Central memory CD8-positive, alpha-beta T cell (primary cell): ENCODE measurements at regions not wholly inside any gene's neighbourhood (a gene's known extent, or its start where the extent isn't known, plus 50 kb on each side); places are given as distances from the start of the nearest gene placed in this dataset.

Experiments
- ATAC-seq: fragments of 150-1000 bp; cut with Tn5 transposase; replicated peaks from 2 replicates; pipeline ENCODE4 v1.10.0; 2022; ENCODE audit warnings: mild to moderate bottlenecking, moderate FRiP score, moderate number of reproducible peaks; ENCODE audit not compliant: poor library complexity, severe bottlenecking; ENCODE audit errors: extremely low read depth
- DNase-seq, 2 donors: peaks; one replicate each; pipeline ENCODE4 v3.0.0; 2021; ENCODE audit warnings: low spot score in 2 of 2
- H3K27ac Mint-ChIP-seq: one replicate; pipeline ENCODE4 v1.8.0; 2022; ENCODE audit warnings: low read depth, mild to moderate bottlenecking, moderate library complexity, mixed read lengths
- H3K27me3 Mint-ChIP-seq: one replicate; pipeline ENCODE4 v1.8.0; 2022; ENCODE audit warnings: mixed read lengths
- H3K36me3 Mint-ChIP-seq: one replicate; pipeline ENCODE4 v1.8.0; 2022; ENCODE audit warnings: mild to moderate bottlenecking, moderate library complexity, mixed read lengths; ENCODE audit not compliant: insufficient read depth
- H3K4me1 Mint-ChIP-seq: one replicate; pipeline ENCODE4 v1.8.0; 2022; ENCODE audit warnings: mixed read lengths
- H3K4me3 Mint-ChIP-seq: one replicate; pipeline ENCODE4 v1.8.0; 2022; ENCODE audit warnings: mild to moderate bottlenecking, moderate library complexity, mixed read lengths
- H3K9me3 Mint-ChIP-seq: one replicate; pipeline ENCODE4 v1.8.0; 2022; ENCODE audit warnings: mixed read lengths

GRCh38 chr12:41835556-41835955 is 309.1 kb downstream of the GXYLT1 start:
- Mint-ChIP-seq H3K4me1 (no peaks in the 10 kb centered on the region), H3K4me3 (no peak overlapping the region), H3K36me3 (no peaks in the 10 kb centered on the region), H3K27me3 (peaks cover 30% of the 10 kb centered on the region), H3K27ac (no peak overlapping the region), H3K9me3 (no peaks in the 10 kb centered on the region)
- ATAC-seq (no peak), DNase-seq (no peak)

GRCh38 chr12:41819948-41820347 is 324.7 kb downstream of the GXYLT1 start:
- Mint-ChIP-seq H3K4me1 (no peaks in the 10 kb centered on the region), H3K36me3 (no peaks in the 10 kb centered on the region), H3K4me3 (no peak overlapping the region), H3K9me3 (peaks cover 5% of the 10 kb centered on the region), H3K27ac (no peak overlapping the region), H3K27me3 (no peaks in the 10 kb centered on the region)
- DNase-seq (no peak), ATAC-seq (no peak)

GRCh38 chr12:41804026-41804425 is 340.6 kb downstream of the GXYLT1 start:
- Mint-ChIP-seq H3K36me3 (peaks cover 1% of the 10 kb centered on the region), H3K4me1 (no peaks in the 10 kb centered on the region), H3K27me3 (no peaks in the 10 kb centered on the region), H3K9me3 (no peaks in the 10 kb centered on the region), H3K27ac (no peak overlapping the region), H3K4me3 (no peak overlapping the region)
- ATAC-seq, result no peak
- no peak for DNase-seq

- ATAC-seq (no peak), DNase-seq (no peak)
- Mint-ChIP-seq H3K4me3 (no peak overlapping the region), H3K27me3 (no peaks in the 10 kb centered on the region), H3K4me1 (no peaks in the 10 kb centered on the region), H3K27ac (no peak overlapping the region), H3K9me3 (no peaks in the 10 kb centered on the region), H3K36me3 (peaks cover 1% of the 10 kb centered on the region)
Measured at GRCh38 chr12:41802803-41803202, 341.9 kb downstream of the GXYLT1 start.

GRCh38 chr12:41801261-41801660 is 343.4 kb downstream of the GXYLT1 start:
- no peak overlapping the region for H3K27ac Mint-ChIP-seq
- H3K36me3 Mint-ChIP-seq, result peaks cover 1% of the 10 kb centered on the region
- H3K27me3 Mint-ChIP-seq, result no peaks in the 10 kb centered on the region
- no peaks in the 10 kb centered on the region for H3K9me3 Mint-ChIP-seq
- ATAC-seq (no peak), DNase-seq (no peak)
- no peak overlapping the region for H3K4me3 Mint-ChIP-seq
- H3K4me1 Mint-ChIP-seq, result no peaks in the 10 kb centered on the region

- Mint-ChIP-seq H3K36me3 (peaks cover 1% of the 10 kb centered on the region), H3K27ac (no peak overlapping the region), H3K9me3 (no peaks in the 10 kb centered on the region), H3K4me3 (no peak overlapping the region), H3K27me3 (no peaks in the 10 kb centered on the region), H3K4me1 (no peaks in the 10 kb centered on the region)
- DNase-seq (no peak), ATAC-seq (no peak)
Measured at GRCh38 chr12:41799671-41800070, 345.0 kb downstream of the GXYLT1 start.

GRCh38 chr12:41795910-41796309 is 348.8 kb downstream of the GXYLT1 start:
- DNase-seq, result no peak
- no peak for ATAC-seq
- Mint-ChIP-seq H3K27me3 (no peaks in the 10 kb centered on the region), H3K4me3 (no peak overlapping the region), H3K36me3 (no peaks in the 10 kb centered on the region), H3K4me1 (no peaks in the 10 kb centered on the region), H3K27ac (no peak overlapping the region), H3K9me3 (peaks cover 12% of the 10 kb centered on the region)

GRCh38 chr12:41795051-41795600 is 349.5 kb downstream of the GXYLT1 start:
- no peaks in the 10 kb centered on the region for H3K4me1 Mint-ChIP-seq
- no peaks in the 10 kb centered on the region for H3K36me3 Mint-ChIP-seq
- H3K4me3 Mint-ChIP-seq, result no peak overlapping the region
- peaks cover 15% of the 10 kb centered on the region for H3K9me3 Mint-ChIP-seq
- H3K27me3 Mint-ChIP-seq, result no peaks in the 10 kb centered on the region
- no peak for DNase-seq
- ATAC-seq, result no peak
- no peak overlapping the region for H3K27ac Mint-ChIP-seq

GRCh38 chr12:41794336-41794735 is 350.3 kb downstream of the GXYLT1 start:
- ATAC-seq, result no peak
- no peak for DNase-seq
- H3K4me3 Mint-ChIP-seq, result no peak overlapping the region
- H3K36me3 Mint-ChIP-seq, result no peaks in the 10 kb centered on the region
- H3K27me3 Mint-ChIP-seq, result peaks cover 2% of the 10 kb centered on the region
- H3K9me3 Mint-ChIP-seq, result peaks cover 15% of the 10 kb centered on the region
- no peaks in the 10 kb centered on the region for H3K4me1 Mint-ChIP-seq
- H3K27ac Mint-ChIP-seq, result no peak overlapping the region

GRCh38 chr12:41784957-41785356 is 359.7 kb downstream of the GXYLT1 start:
- H3K4me1 Mint-ChIP-seq, result no peaks in the 10 kb centered on the region
- H3K36me3 Mint-ChIP-seq, result no peaks in the 10 kb centered on the region
- ATAC-seq, result no peak
- peaks cover 21% of the 10 kb centered on the region for H3K27me3 Mint-ChIP-seq
- H3K4me3 Mint-ChIP-seq, result no peak overlapping the region
- no peaks in the 10 kb centered on the region for H3K9me3 Mint-ChIP-seq
- DNase-seq, result no peak
- no peak overlapping the region for H3K27ac Mint-ChIP-seq

- Mint-ChIP-seq H3K9me3 (no peaks in the 10 kb centered on the region), H3K27me3 (peaks cover 10% of the 10 kb centered on the region), H3K4me3 (no peak overlapping the region), H3K36me3 (no peaks in the 10 kb centered on the region), H3K27ac (no peak overlapping the region), H3K4me1 (no peaks in the 10 kb centered on the region)
- DNase-seq (no peak), ATAC-seq (no peak)
Measured at GRCh38 chr12:41778934-41779333, 365.7 kb downstream of the GXYLT1 start.

- ATAC-seq (no peak), DNase-seq (no peak)
- H3K4me3 Mint-ChIP-seq, result no peak overlapping the region
- peaks cover 10% of the 10 kb centered on the region for H3K27me3 Mint-ChIP-seq
- no peaks in the 10 kb centered on the region for H3K4me1 Mint-ChIP-seq
- H3K27ac Mint-ChIP-seq, result no peak overlapping the region
- no peaks in the 10 kb centered on the region for H3K36me3 Mint-ChIP-seq
- H3K9me3 Mint-ChIP-seq, result no peaks in the 10 kb centered on the region
Measured at GRCh38 chr12:41777064-41777790, 367.4 kb downstream of the GXYLT1 start.

- no peak overlapping the region for H3K4me3 Mint-ChIP-seq
- DNase-seq (no peak), ATAC-seq (no peak)
- H3K36me3 Mint-ChIP-seq, result no peaks in the 10 kb centered on the region
- no peaks in the 10 kb centered on the region for H3K4me1 Mint-ChIP-seq
- no peak overlapping the region for H3K27ac Mint-ChIP-seq
- H3K27me3 Mint-ChIP-seq, result no peaks in the 10 kb centered on the region
- no peaks in the 10 kb centered on the region for H3K9me3 Mint-ChIP-seq
Measured at GRCh38 chr12:41772478-41772877, 372.2 kb downstream of the GXYLT1 start.
